ENCODE measurements at regions not wholly inside any gene's neighbourhood (a gene's known extent, or its start where the extent isn't known, plus 50 kb on each side); places are given as distances from the start of the nearest gene placed in this dataset.

GRCh38 chr3:168212664-168213285, 117.1 kb upstream of the GOLIM4 start:
- DNase-seq (no peak), ATAC-seq (ENCODE audit: low read depth) (no peak)
- Mint-ChIP-seq H3K4me3 (no peak overlapping the region), H3K27ac (no peak overlapping the region), H3K27me3 (peaks cover under 1% of the 10 kb centered on the region), H3K36me3 (ENCODE audit: low read depth) (no peaks in the 10 kb centered on the region), H3K4me1 (peaks cover 4% of the 10 kb centered on the region), H3K9me3 (no peaks in the 10 kb centered on the region)
- CTCF ChIA-PET, result interaction anchor here (1.0 kb wide), 1 partner anchor 652 kb away, joined by 3 read pairs; no protein-coding TSS in a partner anchor
- intact Hi-C loops (cut with micrococcal nuclease), result loop anchor here (2.0 to 5.0 kb wide), 2 partner anchors 255 to 1534 kb away; no protein-coding TSS in a partner anchor
- POLR2A ChIA-PET, result no interaction called here
- no peak for TF ChIP-seq CTCF (IDR thresholded peaks at IDR 0.05)

GRCh38 chr3:168205451-168205850, 109.7 kb upstream of the GOLIM4 start:
- POLR2A ChIA-PET, result no interaction called here
- DNase-seq (no peak), ATAC-seq (ENCODE audit: low read depth) (no peak)
- CTCF ChIA-PET, result interaction anchor here (0.7 kb wide), 1 partner anchor 825 kb away, joined by 4 read pairs; no protein-coding TSS in a partner anchor
- Mint-ChIP-seq H3K9me3 (no peaks in the 10 kb centered on the region), H3K36me3 (ENCODE audit: low read depth) (no peaks in the 10 kb centered on the region), H3K27me3 (peaks cover 7% of the 10 kb centered on the region), H3K4me1 (no peaks in the 10 kb centered on the region), H3K27ac (no peak overlapping the region), H3K4me3 (no peak overlapping the region)
- intact Hi-C loops (cut with micrococcal nuclease), result no loop called here
- no peak for TF ChIP-seq CTCF (IDR thresholded peaks at IDR 0.05)

- POLR2A ChIA-PET, result no interaction called here
- Mint-ChIP-seq H3K4me1 (no peaks in the 10 kb centered on the region), H3K4me3 (no peak overlapping the region), H3K9me3 (no peaks in the 10 kb centered on the region), H3K36me3 (ENCODE audit: low read depth) (no peaks in the 10 kb centered on the region), H3K27ac (no peak overlapping the region), H3K27me3 (peaks cover 7% of the 10 kb centered on the region)
- DNase-seq (no peak), ATAC-seq (ENCODE audit: low read depth) (no peak)
- intact Hi-C loops (cut with micrococcal nuclease), result no loop called here
- CTCF ChIA-PET, result interaction anchor here (0.6 kb wide), 1 partner anchor 318 kb away, joined by 3 read pairs; no protein-coding TSS in a partner anchor
- TF ChIP-seq CTCF (IDR thresholded peaks at IDR 0.05), result no peak
These were observed 101.4 kb upstream of the GOLIM4 start for GRCh38 chr3:168197162-168197561.

GRCh38 chr3:168191856-168192255, 96.1 kb upstream of the GOLIM4 start:
- TF ChIP-seq CTCF (IDR thresholded peaks at IDR 0.05), result no peak
- peaks cover 7% of the 10 kb centered on the region for H3K27me3 Mint-ChIP-seq
- H3K4me1 Mint-ChIP-seq, result no peaks in the 10 kb centered on the region
- DNase-seq (no peak), ATAC-seq (ENCODE audit: low read depth) (no peak)
- no peaks in the 10 kb centered on the region for H3K9me3 Mint-ChIP-seq
- H3K4me3 Mint-ChIP-seq, result no peak overlapping the region
- ChIA-PET POLR2A (no interaction called here), CTCF (no interaction called here)
- H3K27ac Mint-ChIP-seq, result no peak overlapping the region
- H3K36me3 Mint-ChIP-seq (ENCODE audit: low read depth), result no peaks in the 10 kb centered on the region
- intact Hi-C loops (cut with micrococcal nuclease), result no loop called here

- Mint-ChIP-seq H3K36me3 (ENCODE audit: low read depth) (no peaks in the 10 kb centered on the region), H3K9me3 (no peaks in the 10 kb centered on the region), H3K4me3 (no peak overlapping the region), H3K27me3 (peaks cover 7% of the 10 kb centered on the region), H3K27ac (no peak overlapping the region), H3K4me1 (no peaks in the 10 kb centered on the region)
- ATAC-seq (ENCODE audit: low read depth) (no peak), DNase-seq (no peak)
- TF ChIP-seq CTCF (IDR thresholded peaks at IDR 0.05), result no peak
- ChIA-PET POLR2A (no interaction called here), CTCF (no interaction called here)
- intact Hi-C loops (cut with micrococcal nuclease), result no loop called here
These were observed 91.5 kb upstream of the GOLIM4 start for GRCh38 chr3:168187233-168187632.
